ENCODE measurements at regions not wholly inside any gene's neighbourhood (a gene's known extent, or its start where the extent isn't known, plus 50 kb on each side); places are given as distances from the start of the nearest gene placed in this dataset.

DNA sequence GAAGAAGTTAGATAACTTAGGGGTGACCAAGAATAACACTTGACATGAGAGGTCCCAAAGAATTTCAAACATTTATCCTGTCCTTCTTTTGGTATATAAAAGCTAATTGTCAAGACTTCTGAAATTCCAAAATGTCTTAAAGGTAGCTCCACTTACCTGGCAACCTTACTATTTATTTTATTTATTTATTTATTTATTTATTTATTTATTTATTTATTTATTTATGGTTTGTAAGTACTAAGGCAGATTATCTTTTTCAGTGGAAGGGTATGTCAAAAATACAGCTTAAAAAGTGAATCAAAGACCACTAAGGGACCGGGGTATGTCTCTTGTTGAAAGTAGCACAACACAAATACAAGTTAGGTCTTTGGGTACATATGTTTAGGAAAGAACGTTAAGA is 620.8 kb upstream of the B3GALT2 start:
- H3K27ac ChIP-seq (ENCODE audit: insufficient read depth, low read depth, low read length): no peak overlapping the region
- POLR2A ChIA-PET: no interaction called here
- no peaks in the 10 kb centered on the region for H4K20me1 ChIP-seq (replicated peaks; ENCODE audit: control insufficient read depth, extremely low read depth, insufficient read depth, low read length)
- H3K27me3 ChIP-seq (ENCODE audit: control insufficient read depth in 2 of 2, insufficient read depth in 2 of 2, low read length in 2 of 2): no peaks in the 10 kb centered on the region
- FAIRE-seq: no peak
- H3K4me3 ChIP-seq (replicated peaks in 1 of 3; ENCODE audit: insufficient read depth in 1 of 3, low read depth in 1 of 3, low read length in 3 of 3): no peak overlapping the region
- no peak overlapping the region for H2AFZ ChIP-seq (ENCODE audit: low read depth, low read length)
- H3K9ac ChIP-seq (replicated peaks; ENCODE audit: extremely low read depth, insufficient read depth, low read length): no peak overlapping the region
- intact Hi-C loops (cut with micrococcal nuclease) (no loop called here), dilution Hi-C loops (cut with MboI; ENCODE audit: extremely low pct_ligation_motif_present, low sequenced_read_pairs) (no loop called here)
- no peaks in the 10 kb centered on the region for H3K4me1 ChIP-seq (ENCODE audit: control insufficient read depth, extremely low read depth, insufficient read depth, low read length)
- no peaks in the 10 kb centered on the region for H3K36me3 ChIP-seq (ENCODE audit: control insufficient read depth in 2 of 2, extremely low read depth in 1 of 2, insufficient read depth in 2 of 2, low read length in 2 of 2)
- no TSS peak for BruUV-seq (replicated peaks)
- no peaks in the 10 kb centered on the region for H3K79me2 ChIP-seq (ENCODE audit: control insufficient read depth, insufficient read depth, low read length)
- CTCF ChIA-PET: interaction anchor here (0.5 kb wide), 1 partner anchor 463 kb away, joined by 3 read pairs; no protein-coding TSS in a partner anchor
- no peaks in the 10 kb centered on the region for H3K9me1 ChIP-seq (replicated peaks; ENCODE audit: control insufficient read depth, extremely low read depth, insufficient read depth, low read length)
- no peak for DNase-seq (ENCODE audit: low read depth, low spot score)
- no peaks in the 10 kb centered on the region for H3K9me3 ChIP-seq (replicated peaks; ENCODE audit: control insufficient read depth, insufficient read depth, low read length)
- TF ChIP-seq, protein P1, sequence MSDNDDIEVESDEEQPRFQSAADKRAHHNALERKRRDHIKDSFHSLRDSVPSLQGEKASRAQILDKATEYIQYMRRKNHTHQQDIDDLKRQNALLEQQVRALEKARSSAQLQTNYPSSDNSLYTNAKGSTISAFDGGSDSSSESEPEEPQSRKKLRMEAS (IDR thresholded peaks at IDR 0.05; ENCODE audit: insufficient read depth, insufficient read length): no peak
- TF ChIP-seq GATA2 (IDR thresholded peaks at IDR 0.05; ENCODE audit: insufficient read depth, insufficient read length, low read depth, low read length) (no peak), EZH2 (IDR thresholded peaks at IDR 0.05; ENCODE audit: borderline replicate concordance, low read depth, low read length, severe bottlenecking) (no peak), POLR2A (IDR thresholded peaks at IDR 0.05; ENCODE audit: low read depth, low read length) (no peak), FOS (IDR thresholded peaks at IDR 0.05; ENCODE audit: borderline replicate concordance, insufficient read depth, low read length) (no peak), POLR2AphosphoS5 (IDR thresholded peaks at IDR 0.05; ENCODE audit: insufficient read depth, low read depth, low read length) (no peak)
- H3K4me2 ChIP-seq (ENCODE audit: insufficient read depth, low read length): no peak overlapping the region

DNA sequence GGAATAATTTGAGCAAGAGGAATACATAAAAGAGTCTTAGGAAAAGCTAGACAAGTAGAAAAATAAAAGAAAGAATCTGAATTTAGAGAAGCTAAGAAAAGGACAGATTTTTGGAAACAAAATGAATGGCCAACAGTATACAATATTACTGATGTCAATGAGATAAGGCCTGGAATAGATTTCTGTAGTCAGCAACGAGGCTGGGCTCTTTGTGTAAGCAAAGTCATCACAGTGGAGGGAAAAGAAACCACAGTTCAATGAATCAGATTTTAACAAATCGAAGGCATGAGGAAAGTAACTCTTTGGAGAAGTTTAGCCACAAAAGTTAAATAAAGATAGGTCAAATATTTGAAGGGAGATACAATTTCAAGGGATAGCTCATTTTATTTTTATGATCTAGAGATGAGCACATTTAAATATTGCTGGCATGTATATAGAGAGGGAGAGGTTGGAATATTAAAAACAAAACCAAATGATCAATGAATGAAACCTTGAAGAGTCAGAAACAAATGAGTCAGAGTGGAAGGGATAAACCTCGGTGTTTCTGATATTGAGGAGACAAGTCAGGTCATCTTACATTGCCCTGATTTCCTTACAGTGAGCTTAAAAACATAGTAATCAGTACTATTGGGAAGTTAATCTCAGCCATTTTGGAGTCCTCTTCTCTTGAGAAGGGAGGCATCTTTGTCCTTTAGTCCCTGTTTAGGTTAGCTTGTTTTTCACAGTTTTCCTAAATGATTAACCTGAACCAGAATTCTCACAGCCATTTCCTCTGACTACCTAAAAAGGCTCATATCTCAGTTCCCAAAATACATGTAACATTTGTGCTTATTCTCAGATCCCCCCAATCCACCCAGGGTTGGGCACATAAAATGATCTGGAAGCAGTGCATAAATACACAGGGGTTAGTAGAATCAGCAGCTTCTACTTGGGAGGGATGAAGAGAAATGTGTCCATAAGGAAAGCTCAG is 620.0 kb upstream of the B3GALT2 start:
- intact Hi-C loops (cut with micrococcal nuclease): no loop called here
- CTCF ChIA-PET: interaction anchor here (0.5 kb wide), 1 partner anchor 462 kb away, joined by 3 read pairs; no protein-coding TSS in a partner anchor

More for the DNA sequence above, 620.0 kb upstream of the B3GALT2 start:
- no peak overlapping the region for H3K4me2 ChIP-seq (ENCODE audit: insufficient read depth, low read length)
- no peaks in the 10 kb centered on the region for H3K4me1 ChIP-seq (ENCODE audit: control insufficient read depth, extremely low read depth, insufficient read depth, low read length)
- no peak overlapping the region for H3K4me3 ChIP-seq (replicated peaks in 1 of 3; ENCODE audit: insufficient read depth in 1 of 3, low read depth in 1 of 3, low read length in 3 of 3)
- FAIRE-seq (no peak), DNase-seq (ENCODE audit: low read depth, low spot score) (no peak)
- POLR2A ChIA-PET: no interaction called here
- H3K9me1 ChIP-seq (replicated peaks; ENCODE audit: control insufficient read depth, extremely low read depth, insufficient read depth, low read length): no peaks in the 10 kb centered on the region
- no peaks in the 10 kb centered on the region for H3K27me3 ChIP-seq (ENCODE audit: control insufficient read depth in 2 of 2, insufficient read depth in 2 of 2, low read length in 2 of 2)
- no peaks in the 10 kb centered on the region for H3K79me2 ChIP-seq (ENCODE audit: control insufficient read depth, insufficient read depth, low read length)
- H3K9me3 ChIP-seq (replicated peaks; ENCODE audit: control insufficient read depth, insufficient read depth, low read length): no peaks in the 10 kb centered on the region
- dilution Hi-C loops (cut with MboI; ENCODE audit: extremely low pct_ligation_motif_present, low sequenced_read_pairs): no loop called here
- H2AFZ ChIP-seq (ENCODE audit: low read depth, low read length): no peak overlapping the region
- no peaks in the 10 kb centered on the region for H3K36me3 ChIP-seq (ENCODE audit: control insufficient read depth in 2 of 2, extremely low read depth in 1 of 2, insufficient read depth in 2 of 2, low read length in 2 of 2)
- TF ChIP-seq, protein P2, sequence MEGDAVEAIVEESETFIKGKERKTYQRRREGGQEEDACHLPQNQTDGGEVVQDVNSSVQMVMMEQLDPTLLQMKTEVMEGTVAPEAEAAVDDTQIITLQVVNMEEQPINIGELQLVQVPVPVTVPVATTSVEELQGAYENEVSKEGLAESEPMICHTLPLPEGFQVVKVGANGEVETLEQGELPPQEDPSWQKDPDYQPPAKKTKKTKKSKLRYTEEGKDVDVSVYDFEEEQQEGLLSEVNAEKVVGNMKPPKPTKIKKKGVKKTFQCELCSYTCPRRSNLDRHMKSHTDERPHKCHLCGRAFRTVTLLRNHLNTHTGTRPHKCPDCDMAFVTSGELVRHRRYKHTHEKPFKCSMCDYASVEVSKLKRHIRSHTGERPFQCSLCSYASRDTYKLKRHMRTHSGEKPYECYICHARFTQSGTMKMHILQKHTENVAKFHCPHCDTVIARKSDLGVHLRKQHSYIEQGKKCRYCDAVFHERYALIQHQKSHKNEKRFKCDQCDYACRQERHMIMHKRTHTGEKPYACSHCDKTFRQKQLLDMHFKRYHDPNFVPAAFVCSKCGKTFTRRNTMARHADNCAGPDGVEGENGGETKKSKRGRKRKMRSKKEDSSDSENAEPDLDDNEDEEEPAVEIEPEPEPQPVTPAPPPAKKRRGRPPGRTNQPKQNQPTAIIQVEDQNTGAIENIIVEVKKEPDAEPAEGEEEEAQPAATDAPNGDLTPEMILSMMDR (IDR thresholded peaks at IDR 0.05; ENCODE audit: extremely low read depth in 1 of 2, insufficient read depth in 1 of 2, low read depth in 1 of 2, low read length in 2 of 2): no peak
- no peak for TF ChIP-seq POLR2A (IDR thresholded peaks at IDR 0.05; ENCODE audit: low read depth, low read length)
- TF ChIP-seq, protein P1 (IDR thresholded peaks at IDR 0.05; ENCODE audit: insufficient read depth, insufficient read length): no peak
- TF ChIP-seq EZH2 (IDR thresholded peaks at IDR 0.05; ENCODE audit: borderline replicate concordance, low read depth, low read length, severe bottlenecking): no peak
- TF ChIP-seq JUN (IDR thresholded peaks at IDR 0.05; ENCODE audit: borderline replicate concordance, insufficient read depth, insufficient read length, low read depth): no peak
- no peak for TF ChIP-seq MYC (IDR thresholded peaks at IDR 0.05; ENCODE audit: low read depth, low read length)
- TF ChIP-seq GATA2 (IDR thresholded peaks at IDR 0.05; ENCODE audit: insufficient read depth, insufficient read length, low read depth, low read length): no peak
- TF ChIP-seq FOS (IDR thresholded peaks at IDR 0.05; ENCODE audit: borderline replicate concordance, insufficient read depth, low read length): no peak
- TF ChIP-seq POLR2AphosphoS5 (IDR thresholded peaks at IDR 0.05; ENCODE audit: insufficient read depth, low read depth, low read length): no peak
- H3K27ac ChIP-seq (ENCODE audit: insufficient read depth, low read depth, low read length): no peak overlapping the region
- no peak overlapping the region for H3K9ac ChIP-seq (replicated peaks; ENCODE audit: extremely low read depth, insufficient read depth, low read length)
- BruUV-seq (replicated peaks): no TSS peak
- H4K20me1 ChIP-seq (replicated peaks; ENCODE audit: control insufficient read depth, extremely low read depth, insufficient read depth, low read length): no peaks in the 10 kb centered on the region
